H9 (cell line): ENCODE measurements at regions not wholly inside any gene's neighbourhood (a gene's known extent, or its start where the extent isn't known, plus 50 kb on each side); places are given as distances from the start of the nearest gene placed in this dataset.

Experiments used
- DNase-seq: peaks from one replicate; pipeline ENCODE4 v3.0.0-alpha.2; 2017
- H2AFZ ChIP-seq: one replicate; pipeline ENCODE4 v1.6.1; 2013; ENCODE audit warnings: mild to moderate bottlenecking, low read length, control low read depth, moderate library complexity
- H2AK5ac ChIP-seq: 2 replicates; pipeline ENCODE4 v1.6.1; 2013; ENCODE audit warnings: low read length, control low read depth, mixed read lengths; ENCODE audit not compliant: insufficient read length
- H2BK120ac ChIP-seq: one replicate; pipeline ENCODE4 v1.6.1; 2013; ENCODE audit warnings: low read depth, mild to moderate bottlenecking, low read length, control low read depth, inconsistent platforms; ENCODE audit not compliant: poor library complexity, severe bottlenecking
- H2BK12ac ChIP-seq: 2 replicates; pipeline ENCODE4 v1.6.1; 2013; ENCODE audit warnings: low read length, control low read depth, mixed read lengths, low read depth; ENCODE audit not compliant: insufficient read length
- H2BK15ac ChIP-seq: 2 replicates; pipeline ENCODE4 v1.6.1; 2013; ENCODE audit warnings: low read depth, low read length, control low read depth
- H2BK20ac ChIP-seq: one replicate; pipeline ENCODE4 v1.6.1; 2013; ENCODE audit warnings: low read depth, mild to moderate bottlenecking, low read length, control low read depth, inconsistent platforms; ENCODE audit not compliant: poor library complexity, severe bottlenecking
- H2BK5ac ChIP-seq: 2 replicates; pipeline ENCODE4 v1.6.1; 2013; ENCODE audit warnings: low read length, control low read depth, mixed read lengths; ENCODE audit not compliant: insufficient read length
- H3K14ac ChIP-seq: 2 replicates; pipeline ENCODE4 v1.6.1; 2013; ENCODE audit warnings: low read length, control low read depth; ENCODE audit not compliant: insufficient read depth
- H3K18ac ChIP-seq: 2 replicates; pipeline ENCODE4 v1.6.1; 2013; ENCODE audit warnings: low read depth, mild to moderate bottlenecking, mixed read lengths, low read length, control low read depth; ENCODE audit not compliant: insufficient read length
- H3K23ac ChIP-seq: 2 replicates; pipeline ENCODE4 v1.6.1; 2013; ENCODE audit warnings: low read length, control low read depth, mixed read lengths, low read depth; ENCODE audit not compliant: insufficient read length
- H3K23me2 ChIP-seq: 2 replicates; pipeline ENCODE4 v1.6.1; 2013; ENCODE audit warnings: low read depth, mild to moderate bottlenecking, mixed read lengths, low read length, control low read depth; ENCODE audit not compliant: insufficient read length, poor library complexity, severe bottlenecking
- H3K27ac ChIP-seq: 2 replicates; pipeline ENCODE4 v1.5.1; 2013; ENCODE audit warnings: low read length, control low read depth, mixed read lengths, low read depth; ENCODE audit not compliant: insufficient read length
- H3K27me3 ChIP-seq: 2 replicates; pipeline ENCODE4 v1.6.1; 2013; ENCODE audit warnings: low read length, control low read depth, inconsistent platforms; ENCODE audit not compliant: insufficient read depth
- H3K4ac ChIP-seq: 2 replicates; pipeline ENCODE4 v1.6.1; 2013; ENCODE audit warnings: low read depth, mild to moderate bottlenecking, control low read depth, inconsistent platforms, low read length, moderate library complexity
- H3K4me1 ChIP-seq: 2 replicates; pipeline ENCODE4 v1.6.1; 2013; ENCODE audit warnings: low read length, control low read depth, inconsistent platforms; ENCODE audit not compliant: insufficient read depth
- H3K4me2 ChIP-seq: 2 replicates; pipeline ENCODE4 v1.6.1; 2013; ENCODE audit warnings: low read length, control low read depth, mixed read lengths; ENCODE audit not compliant: insufficient read length, insufficient read depth
- H3K56ac ChIP-seq: 2 replicates; pipeline ENCODE4 v1.6.1; 2013; ENCODE audit warnings: low read depth, mild to moderate bottlenecking, mixed read lengths, low read length, control low read depth; ENCODE audit not compliant: insufficient read length
- H3K79me1 ChIP-seq: 2 replicates; pipeline ENCODE4 v1.6.1; 2013; ENCODE audit warnings: low read depth, mild to moderate bottlenecking, moderate library complexity, low read length, control low read depth, inconsistent platforms; ENCODE audit not compliant: insufficient read depth, poor library complexity, severe bottlenecking
- H3K79me2 ChIP-seq: 2 replicates; pipeline ENCODE4 v1.6.1; 2013; ENCODE audit warnings: low read length, control low read depth, inconsistent platforms; ENCODE audit not compliant: insufficient read depth
- H3K9ac ChIP-seq: 2 replicates; pipeline ENCODE4 v1.6.1; 2013; ENCODE audit warnings: low read length, control low read depth, mixed read lengths; ENCODE audit not compliant: insufficient read length; ENCODE audit errors: extremely low read depth
- H3K9me3 ChIP-seq: one replicate; pipeline ENCODE4 v1.6.1; 2013; ENCODE audit warnings: low read depth, low read length, inconsistent platforms; ENCODE audit not compliant: control insufficient read depth
- H3T11ph ChIP-seq: one replicate; pipeline ENCODE4 v1.6.1; 2013; ENCODE audit warnings: mild to moderate bottlenecking, low read length, control low read depth, inconsistent platforms
- H4K20me1 ChIP-seq: one replicate; pipeline ENCODE4 v1.6.1; 2013; ENCODE audit not compliant: control insufficient read depth, insufficient read length, insufficient read depth
- H4K5ac ChIP-seq: 2 replicates; pipeline ENCODE4 v1.6.1; 2013; ENCODE audit warnings: low read depth, mild to moderate bottlenecking, mixed read lengths, low read length, control low read depth; ENCODE audit not compliant: insufficient read length
- H4K8ac ChIP-seq: replicated peaks from 2 replicates; pipeline ENCODE4 v1.6.1; 2013; ENCODE audit warnings: low read length, control low read depth, mixed read lengths, low read depth; ENCODE audit not compliant: insufficient read length
- H4K91ac ChIP-seq: 2 replicates; pipeline ENCODE4 v1.6.1; 2013; ENCODE audit warnings: low read depth, mild to moderate bottlenecking, moderate library complexity, mixed read lengths, low read length, control low read depth; ENCODE audit not compliant: insufficient read length
- H3K27ac Mint-ChIP-seq, 3 experiments: 2 replicates in 2 of 3; 3 replicates in 1 of 3; pipeline ENCODE4 v1.8.0; 2020 to 2021; ENCODE audit warnings: mixed read lengths in 3 of 3, mild to moderate bottlenecking in 1 of 3, moderate library complexity in 1 of 3
- H3K27me3 Mint-ChIP-seq: 2 replicates; pipeline ENCODE4 v1.8.0; 2021; ENCODE audit warnings: low read depth, mild to moderate bottlenecking, moderate library complexity, mixed read lengths
- H3K36me3 Mint-ChIP-seq, 3 experiments: 2 replicates in 2 of 3; 3 replicates in 1 of 3; pipeline ENCODE4 v1.8.0; 2020 to 2021; ENCODE audit warnings: low read depth in 3 of 3, mixed read lengths in 3 of 3; ENCODE audit not compliant: insufficient read depth in 1 of 3
- H3K4me1 Mint-ChIP-seq, 2 experiments: 2 replicates each; pipeline ENCODE4 v1.8.0; 2020; ENCODE audit warnings: mixed read lengths in 2 of 2
- H3K4me3 Mint-ChIP-seq, 2 experiments: 2 replicates in 1 of 2; 3 replicates in 1 of 2; pipeline ENCODE4 v1.8.0; 2020 to 2021; ENCODE audit warnings: mild to moderate bottlenecking in 2 of 2, mixed read lengths in 2 of 2, moderate library complexity in 1 of 2
- H3K9me3 Mint-ChIP-seq, 2 experiments: 2 replicates in 1 of 2; 3 replicates in 1 of 2; pipeline ENCODE4 v1.8.0; 2020; ENCODE audit warnings: mild to moderate bottlenecking in 2 of 2, mixed read lengths in 2 of 2, moderate library complexity in 1 of 2
- CTCF ChIP-seq: fragments of 200-600 bp; sonication (generic); conservative IDR thresholded peaks from 3 replicates; pipeline ENCODE4 v1.8.0; 2021; ENCODE audit warnings: antibody characterized with exemption, mild to moderate bottlenecking
- WGBS: extraction: QIAGEN DNeasy Blood & Tissue Kit; methylation state at CpG from one replicate; pipeline ENCODE4 v1.1.7; 2013; ENCODE audit warnings: missing lambda C conversion rate, low lambda C conversion rate, mixed read lengths; ENCODE audit not compliant: insufficient read length; ENCODE audit errors: extremely low coverage; 5-methylcytosine and 5-hydroxymethylcytosine counted together

DNA sequence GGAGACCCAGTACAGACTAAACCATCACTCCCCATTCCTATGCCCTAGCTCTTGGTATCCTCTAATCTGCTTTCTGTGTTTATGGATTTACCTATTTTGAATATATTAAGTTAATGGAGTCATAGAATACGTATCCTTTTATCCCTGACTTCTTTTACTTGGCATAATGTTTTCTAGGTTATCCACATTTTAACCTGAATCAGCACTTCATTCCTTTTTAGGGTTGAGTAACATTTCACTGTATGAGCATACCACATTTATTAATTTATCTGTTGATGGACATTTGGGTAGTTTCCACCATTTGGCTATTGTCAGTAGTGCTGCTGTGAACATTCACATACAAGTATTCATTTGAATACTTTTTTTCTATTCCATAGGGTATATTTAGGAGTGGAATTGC lies 157.3 kb upstream of the CTNNA2 start:
- H4K8ac ChIP-seq = no peak overlapping the region
- H2BK5ac ChIP-seq = no peak overlapping the region
- Mint-ChIP-seq H3K4me1 (peaks cover 17 to 19% of the 10 kb centered on the region in 2 experiments), H3K4me3 (no peak overlapping the region), H3K9me3 (peaks cover 8 to 11% of the 10 kb centered on the region in 2 experiments), H3K27ac (no peak overlapping the region), H3K36me3 (peaks cover 0 to 21% (median 6%) of the 10 kb centered on the region in 3 experiments; a peak in 5 of 7 replicates), H3K27me3 (no peaks in the 10 kb centered on the region)
- H3K9me3 ChIP-seq = no peaks in the 10 kb centered on the region
- no peak overlapping the region for H2BK20ac ChIP-seq
- no peak overlapping the region for H2AFZ ChIP-seq
- no peak overlapping the region for H3K27ac ChIP-seq
- no peak overlapping the region for H3K56ac ChIP-seq
- H2BK15ac ChIP-seq = no peak overlapping the region
- no peaks in the 10 kb centered on the region for H3K27me3 ChIP-seq
- no peak overlapping the region for H3K18ac ChIP-seq
- H3K4me1 ChIP-seq = no peaks in the 10 kb centered on the region
- no peak overlapping the region for H3T11ph ChIP-seq
- no peak overlapping the region for H3K14ac ChIP-seq
- no peak overlapping the region for H4K91ac ChIP-seq
- TF ChIP-seq CTCF = no peak
- no peak overlapping the region for H2BK120ac ChIP-seq
- DNase-seq = no peak
- no peak overlapping the region for H3K4ac ChIP-seq
- H3K23me2 ChIP-seq = no peaks in the 10 kb centered on the region
- H2AK5ac ChIP-seq = no peak overlapping the region
- H3K23ac ChIP-seq = no peak overlapping the region
- WGBS = no CpG with 5 or more reads among the region's 1 CpG
- no peak overlapping the region for H3K9ac ChIP-seq
- no peak overlapping the region for H3K4me2 ChIP-seq
- no peaks in the 10 kb centered on the region for H4K20me1 ChIP-seq
- H4K5ac ChIP-seq = no peak overlapping the region
- no peaks in the 10 kb centered on the region for H3K79me2 ChIP-seq
- H3K79me1 ChIP-seq = no peaks in the 10 kb centered on the region
- H2BK12ac ChIP-seq = no peak overlapping the region
